GM23338 (cell line): ENCODE measurements at regions not wholly inside any gene's neighbourhood (a gene's known extent, or its start where the extent isn't known, plus 50 kb on each side); places are given as distances from the start of the nearest gene placed in this dataset.

Experiments
- CREB1 ChIP-seq: fragments of 250-450 bp; sonication (Bioruptor Pico); IDR thresholded peaks from 2 replicates; pipeline ENCODE4 v1.5.0; 2020; ENCODE audit warnings: low read depth, mild to moderate bottlenecking, moderate library complexity
- CTCF ChIP-seq, 2 experiments: fragments of 200-600 bp in 1 of 2; sonication (generic) in 1 of 2; conservative IDR thresholded peaks; 2 replicates each; pipeline versions ENCODE4 v1.5.1 to v1.6.1; 2016 to 2017; ENCODE audit warnings: antibody characterized with exemption in 2 of 2, low read depth in 2 of 2, mild to moderate bottlenecking in 2 of 2, moderate library complexity in 1 of 2
- ETS1 ChIP-seq: IDR thresholded peaks from 2 replicates; pipeline ENCODE4 v1.6.1; 2016; ENCODE audit warnings: antibody characterized with exemption
- EZH2 ChIP-seq: fragments of 200-600 bp; sonication (generic); IDR thresholded peaks from one replicate; pipeline ENCODE4 v1.8.0; 2017; ENCODE audit warnings: antibody characterized with exemption, mild to moderate bottlenecking, low read depth; ENCODE audit not compliant: unreplicated experiment
- EZH2phosphoT487 ChIP-seq: fragments of 200-600 bp; sonication (generic); IDR thresholded peaks from one replicate; pipeline ENCODE4 v1.8.1; 2018; ENCODE audit warnings: antibody characterized with exemption; ENCODE audit not compliant: unreplicated experiment
- JUNB ChIP-seq: IDR thresholded peaks from one replicate; pipeline ENCODE4 v1.6.1; 2016; ENCODE audit warnings: antibody characterized with exemption; ENCODE audit not compliant: unreplicated experiment
- POLR2AphosphoS5 ChIP-seq: IDR thresholded peaks from 2 replicates; pipeline ENCODE4 v1.6.1; 2016; ENCODE audit warnings: antibody characterized with exemption, low read depth
- REST ChIP-seq: IDR thresholded peaks from one replicate; pipeline ENCODE4 v1.6.1; 2018; ENCODE audit warnings: antibody characterized with exemption; ENCODE audit not compliant: unreplicated experiment
- STAT1 ChIP-seq: IDR thresholded peaks from one replicate; pipeline ENCODE4 v1.6.1; 2016; ENCODE audit warnings: antibody characterized with exemption; ENCODE audit not compliant: unreplicated experiment
- ZNF114 ChIP-seq: fragments of 250-450 bp; sonication (Bioruptor Pico); IDR thresholded peaks from 2 replicates; pipeline ENCODE4 v1.5.0; 2020; ENCODE audit warnings: mild to moderate bottlenecking, moderate library complexity
- ZNF331 ChIP-seq: fragments of 250-450 bp; sonication (Bioruptor Pico); IDR thresholded peaks from 2 replicates; pipeline ENCODE4 v1.5.0; 2020; ENCODE audit warnings: low read depth, mild to moderate bottlenecking, moderate library complexity
- ZNF462 ChIP-seq: fragments of 250-450 bp; sonication (Bioruptor Pico); IDR thresholded peaks from 2 replicates; pipeline ENCODE4 v1.5.0; 2020; ENCODE audit warnings: mild to moderate bottlenecking, moderate library complexity

- TF ChIP-seq REST (no peak), POLR2AphosphoS5 (no peak), EZH2 (no peak), ETS1 (no peak), CTCF (conservative IDR thresholded peaks at IDR 0.05; ENCODE audit: low read depth in 2 of 2) (peak; percentile 85 to 93), EZH2phosphoT487 (no peak), CREB1 (CRISPR knock-in tag) (no peak), ZNF462 (CRISPR knock-in tag) (no peak), JUNB (no peak), ZNF331 (no peak), ZNF114 (no peak), STAT1 (no peak)
Measured at GRCh38 chr20:51220293-51220706, 197.4 kb upstream of the KCNG1 start.
